SK-N-SH treated with all-trans-retinoic acid at 6 μM for 48 hours (cell line): ENCODE measurements at regions not wholly inside any gene's neighbourhood (a gene's known extent, or its start where the extent isn't known, plus 50 kb on each side); places are given as distances from the start of the nearest gene placed in this dataset.

Experiments
- BACH2 ChIP-seq: fragments of 250-450 bp; sonication (Bioruptor Pico); IDR thresholded peaks from 2 replicates; pipeline ENCODE4 v1.9.0; 2021; ENCODE audit warnings: mild to moderate bottlenecking, borderline replicate concordance
- PPARA ChIP-seq: fragments of 250-450 bp; sonication (Bioruptor Pico); IDR thresholded peaks from 2 replicates; pipeline ENCODE4 v1.5.0; 2020; ENCODE audit warnings: mild to moderate bottlenecking, borderline replicate concordance
- RARB ChIP-seq: fragments of 250-450 bp; sonication (Bioruptor Pico); IDR thresholded peaks from 2 replicates; pipeline ENCODE4 v1.8.0; 2021; ENCODE audit warnings: mild to moderate bottlenecking, moderate library complexity
- ZFP30 ChIP-seq: fragments of 450-650 bp; formaldehyde crosslinking; IDR thresholded peaks from 2 replicates; pipeline ENCODE4 v1.5.0; 2022; ENCODE audit warnings: mild to moderate bottlenecking, moderate library complexity
- TF ChIP-seq, protein P1 (sequence below): fragments of 250-450 bp; sonication (Bioruptor Pico); IDR thresholded peaks from 2 replicates; pipeline ENCODE4 v1.8.0; 2021; ENCODE audit warnings: low read depth, mild to moderate bottlenecking, moderate library complexity, borderline replicate concordance
- TF ChIP-seq, protein P2 (sequence below): fragments of 250-450 bp; sonication (Bioruptor Pico); IDR thresholded peaks from 2 replicates; pipeline ENCODE4 v1.8.0; 2020; ENCODE audit warnings: mild to moderate bottlenecking, moderate library complexity, borderline replicate concordance

GRCh38 chr2:118296663-118297062 lies 208.4 kb downstream of the INSIG2 start:
- TF ChIP-seq RARB (CRISPR knock-in tag), result no peak
- TF ChIP-seq, protein P1, sequence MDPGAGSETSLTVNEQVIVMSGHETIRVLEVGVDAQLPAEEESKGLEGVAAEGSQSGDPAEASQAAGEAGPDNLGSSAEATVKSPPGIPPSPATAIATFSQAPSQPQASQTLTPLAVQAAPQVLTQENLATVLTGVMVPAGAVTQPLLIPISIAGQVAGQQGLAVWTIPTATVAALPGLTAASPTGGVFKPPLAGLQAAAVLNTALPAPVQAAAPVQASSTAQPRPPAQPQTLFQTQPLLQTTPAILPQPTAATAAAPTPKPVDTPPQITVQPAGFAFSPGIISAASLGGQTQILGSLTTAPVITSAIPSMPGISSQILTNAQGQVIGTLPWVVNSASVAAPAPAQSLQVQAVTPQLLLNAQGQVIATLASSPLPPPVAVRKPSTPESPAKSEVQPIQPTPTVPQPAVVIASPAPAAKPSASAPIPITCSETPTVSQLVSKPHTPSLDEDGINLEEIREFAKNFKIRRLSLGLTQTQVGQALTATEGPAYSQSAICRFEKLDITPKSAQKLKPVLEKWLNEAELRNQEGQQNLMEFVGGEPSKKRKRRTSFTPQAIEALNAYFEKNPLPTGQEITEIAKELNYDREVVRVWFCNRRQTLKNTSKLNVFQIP (CRISPR knock-in tag), result no peak
- TF ChIP-seq ZFP30 (CRISPR knock-in tag), result no peak
- TF ChIP-seq, protein P2, sequence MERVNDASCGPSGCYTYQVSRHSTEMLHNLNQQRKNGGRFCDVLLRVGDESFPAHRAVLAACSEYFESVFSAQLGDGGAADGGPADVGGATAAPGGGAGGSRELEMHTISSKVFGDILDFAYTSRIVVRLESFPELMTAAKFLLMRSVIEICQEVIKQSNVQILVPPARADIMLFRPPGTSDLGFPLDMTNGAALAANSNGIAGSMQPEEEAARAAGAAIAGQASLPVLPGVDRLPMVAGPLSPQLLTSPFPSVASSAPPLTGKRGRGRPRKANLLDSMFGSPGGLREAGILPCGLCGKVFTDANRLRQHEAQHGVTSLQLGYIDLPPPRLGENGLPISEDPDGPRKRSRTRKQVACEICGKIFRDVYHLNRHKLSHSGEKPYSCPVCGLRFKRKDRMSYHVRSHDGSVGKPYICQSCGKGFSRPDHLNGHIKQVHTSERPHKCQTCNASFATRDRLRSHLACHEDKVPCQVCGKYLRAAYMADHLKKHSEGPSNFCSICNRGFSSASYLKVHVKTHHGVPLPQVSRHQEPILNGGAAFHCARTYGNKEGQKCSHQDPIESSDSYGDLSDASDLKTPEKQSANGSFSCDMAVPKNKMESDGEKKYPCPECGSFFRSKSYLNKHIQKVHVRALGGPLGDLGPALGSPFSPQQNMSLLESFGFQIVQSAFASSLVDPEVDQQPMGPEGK (CRISPR knock-in tag), result no peak
- no peak for TF ChIP-seq PPARA (CRISPR knock-in tag)
- no peak for TF ChIP-seq BACH2 (CRISPR knock-in tag)
